ENCODE measurements at regions not wholly inside any gene's neighbourhood (a gene's known extent, or its start where the extent isn't known, plus 50 kb on each side); places are given as distances from the start of the nearest gene placed in this dataset.

DNA sequence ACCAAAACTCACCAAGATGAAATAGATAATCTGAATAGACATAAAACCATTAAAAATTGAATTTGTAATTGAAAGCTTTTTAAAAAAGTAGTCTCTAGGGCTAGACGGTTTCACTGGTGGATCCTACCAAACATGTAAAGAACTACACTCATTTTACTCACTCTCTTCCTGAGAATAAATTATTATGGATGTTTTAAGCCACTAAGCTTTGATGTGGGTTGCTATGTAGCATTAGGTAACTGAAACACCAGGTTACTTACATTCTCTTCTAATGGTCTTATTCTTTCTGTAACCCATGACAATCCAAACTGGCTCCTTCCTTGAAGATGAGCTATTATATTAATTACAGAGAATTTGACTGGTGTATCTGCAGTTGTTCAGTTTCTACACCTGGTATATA lies 385.1 kb downstream of the PPP1R2C start:
- H3K27ac Mint-ChIP-seq: no peak overlapping the region
- ATAC-seq (ENCODE audit: low read depth) (no peak), DNase-seq (no peak)
- CTCF ChIA-PET: no interaction called here
- no peak overlapping the region for H3K4me3 Mint-ChIP-seq
- TF ChIP-seq, protein P1, sequence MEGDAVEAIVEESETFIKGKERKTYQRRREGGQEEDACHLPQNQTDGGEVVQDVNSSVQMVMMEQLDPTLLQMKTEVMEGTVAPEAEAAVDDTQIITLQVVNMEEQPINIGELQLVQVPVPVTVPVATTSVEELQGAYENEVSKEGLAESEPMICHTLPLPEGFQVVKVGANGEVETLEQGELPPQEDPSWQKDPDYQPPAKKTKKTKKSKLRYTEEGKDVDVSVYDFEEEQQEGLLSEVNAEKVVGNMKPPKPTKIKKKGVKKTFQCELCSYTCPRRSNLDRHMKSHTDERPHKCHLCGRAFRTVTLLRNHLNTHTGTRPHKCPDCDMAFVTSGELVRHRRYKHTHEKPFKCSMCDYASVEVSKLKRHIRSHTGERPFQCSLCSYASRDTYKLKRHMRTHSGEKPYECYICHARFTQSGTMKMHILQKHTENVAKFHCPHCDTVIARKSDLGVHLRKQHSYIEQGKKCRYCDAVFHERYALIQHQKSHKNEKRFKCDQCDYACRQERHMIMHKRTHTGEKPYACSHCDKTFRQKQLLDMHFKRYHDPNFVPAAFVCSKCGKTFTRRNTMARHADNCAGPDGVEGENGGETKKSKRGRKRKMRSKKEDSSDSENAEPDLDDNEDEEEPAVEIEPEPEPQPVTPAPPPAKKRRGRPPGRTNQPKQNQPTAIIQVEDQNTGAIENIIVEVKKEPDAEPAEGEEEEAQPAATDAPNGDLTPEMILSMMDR (IDR thresholded peaks at IDR 0.05): no peak
- intact Hi-C loops (cut with micrococcal nuclease): no loop called here
- H3K9me3 Mint-ChIP-seq: no peaks in the 10 kb centered on the region
- no peaks in the 10 kb centered on the region for H3K27me3 Mint-ChIP-seq
- POLR2A ChIA-PET: no interaction called here
- H3K4me1 Mint-ChIP-seq: no peaks in the 10 kb centered on the region
- no peaks in the 10 kb centered on the region for H3K36me3 Mint-ChIP-seq (ENCODE audit: low read depth)

DNA sequence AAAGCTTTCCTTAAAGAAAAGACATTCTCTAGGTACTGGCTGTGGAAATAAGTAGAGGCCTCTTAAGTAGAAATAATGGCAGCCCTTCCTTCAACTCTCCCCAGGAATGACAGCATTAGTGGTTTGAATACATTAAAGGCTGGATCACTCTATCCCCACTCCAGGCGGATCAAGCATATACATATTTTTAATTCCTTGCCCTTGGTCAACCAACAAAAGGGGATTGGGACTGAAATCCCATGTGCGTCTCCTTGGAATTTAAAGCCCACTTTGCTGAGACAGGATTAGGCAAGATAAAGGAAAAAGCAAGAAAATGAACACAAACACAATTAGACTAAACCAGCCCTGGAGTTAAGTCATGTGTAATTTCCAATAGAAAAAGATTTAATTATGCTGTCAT lies 391.3 kb downstream of the PPP1R2C start:
- ATAC-seq (ENCODE audit: low read depth) (no peak), DNase-seq (no peak)
- CTCF ChIA-PET: no interaction called here
- TF ChIP-seq, protein P1 (IDR thresholded peaks at IDR 0.05): no peak
- Mint-ChIP-seq H3K27me3 (no peaks in the 10 kb centered on the region), H3K36me3 (ENCODE audit: low read depth) (no peaks in the 10 kb centered on the region), H3K9me3 (no peaks in the 10 kb centered on the region), H3K4me3 (no peak overlapping the region), H3K27ac (no peak overlapping the region), H3K4me1 (no peaks in the 10 kb centered on the region)
- POLR2A ChIA-PET: no interaction called here
- intact Hi-C loops (cut with micrococcal nuclease): no loop called here

DNA sequence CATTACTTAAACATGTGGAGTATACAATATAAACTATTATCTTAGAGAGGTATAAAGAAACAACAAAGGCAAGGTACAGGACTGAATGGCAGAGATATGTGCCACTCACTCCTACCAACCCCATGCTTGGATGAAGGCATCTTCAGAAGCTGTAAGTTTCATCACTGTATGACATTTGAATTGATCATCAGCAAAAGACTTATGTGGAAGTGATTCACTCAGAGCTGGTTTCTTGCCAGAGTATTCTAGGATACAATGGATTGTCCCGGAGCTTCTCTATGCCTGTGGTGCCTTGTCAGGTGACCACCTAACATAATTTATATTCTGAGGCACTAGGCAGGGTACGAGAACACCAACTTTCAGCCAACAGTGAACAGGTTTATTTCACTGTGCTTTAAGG lies 392.2 kb downstream of the PPP1R2C start:
- no peaks in the 10 kb centered on the region for H3K9me3 Mint-ChIP-seq
- H3K4me1 Mint-ChIP-seq: no peaks in the 10 kb centered on the region
- no peak overlapping the region for H3K4me3 Mint-ChIP-seq
- POLR2A ChIA-PET: no interaction called here
- intact Hi-C loops (cut with micrococcal nuclease): no loop called here
- DNase-seq: no peak
- ATAC-seq (ENCODE audit: low read depth): no peak
- CTCF ChIA-PET: no interaction called here
- H3K27me3 Mint-ChIP-seq: no peaks in the 10 kb centered on the region
- TF ChIP-seq, protein P1 (IDR thresholded peaks at IDR 0.05): no peak
- H3K27ac Mint-ChIP-seq: no peak overlapping the region
- H3K36me3 Mint-ChIP-seq (ENCODE audit: low read depth): no peaks in the 10 kb centered on the region

DNA sequence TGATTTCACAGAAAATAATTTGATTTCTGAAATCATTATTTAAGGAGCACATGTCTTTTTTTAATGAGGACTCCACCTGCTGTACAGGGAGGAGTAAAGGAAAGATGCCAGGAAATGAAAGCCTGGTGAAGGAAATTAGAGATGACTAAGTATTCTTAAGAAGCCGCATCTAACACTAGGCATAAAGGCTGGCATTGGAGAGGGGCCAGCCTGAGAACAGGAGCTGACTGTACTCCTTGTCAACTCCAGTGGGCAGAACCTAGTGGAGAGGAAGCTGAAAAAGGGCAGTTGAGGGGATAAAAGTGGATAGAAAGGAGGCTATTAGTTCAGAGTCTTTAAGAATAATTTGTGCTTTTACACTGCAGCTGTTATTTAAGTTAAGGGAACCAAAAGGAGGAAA lies 393.0 kb downstream of the PPP1R2C start:
- TF ChIP-seq, protein P1 (IDR thresholded peaks at IDR 0.05): no peak
- ATAC-seq (ENCODE audit: low read depth) (no peak), DNase-seq (no peak)
- Mint-ChIP-seq H3K9me3 (no peaks in the 10 kb centered on the region), H3K4me3 (no peak overlapping the region), H3K27ac (no peak overlapping the region), H3K4me1 (no peaks in the 10 kb centered on the region), H3K36me3 (ENCODE audit: low read depth) (no peaks in the 10 kb centered on the region), H3K27me3 (no peaks in the 10 kb centered on the region)
- intact Hi-C loops (cut with micrococcal nuclease): no loop called here
- ChIA-PET CTCF (no interaction called here), POLR2A (no interaction called here)

DNA sequence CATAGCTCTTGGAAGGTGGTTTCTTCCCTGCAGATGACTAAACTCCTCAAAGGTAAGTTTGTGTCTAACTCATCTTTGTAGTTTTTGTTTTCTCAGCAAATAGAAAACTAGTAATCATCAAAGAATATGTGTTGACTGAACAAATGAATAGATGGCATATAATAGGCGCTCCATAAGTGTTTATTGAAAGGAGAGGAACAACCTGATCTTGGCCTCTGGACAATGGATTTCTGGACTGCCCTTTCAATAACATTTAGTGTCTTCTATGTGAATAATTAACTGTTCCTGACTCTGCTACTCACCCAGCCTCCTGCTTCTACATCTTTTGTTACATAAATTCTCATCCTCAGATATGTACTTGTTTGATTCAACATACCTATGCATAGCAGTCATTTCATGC lies 399.1 kb downstream of the PPP1R2C start:
- Mint-ChIP-seq H3K36me3 (ENCODE audit: low read depth) (no peaks in the 10 kb centered on the region), H3K27me3 (no peaks in the 10 kb centered on the region), H3K4me3 (no peak overlapping the region), H3K9me3 (no peaks in the 10 kb centered on the region), H3K27ac (no peak overlapping the region), H3K4me1 (no peaks in the 10 kb centered on the region)
- ATAC-seq (ENCODE audit: low read depth): no peak
- TF ChIP-seq, protein P1 (IDR thresholded peaks at IDR 0.05): no peak
- DNase-seq: no peak
- intact Hi-C loops (cut with micrococcal nuclease): no loop called here
- ChIA-PET CTCF (no interaction called here), POLR2A (no interaction called here)
